A549 (cell line): ENCODE measurements at regions not wholly inside any gene's neighbourhood (a gene's known extent, or its start where the extent isn't known, plus 50 kb on each side); places are given as distances from the start of the nearest gene placed in this dataset.
A peak's percentile ranks its signal among the peaks of the same experiment; 100 is the strongest.

ENCODE experiments used
- ATAC-seq, 2 experiments: fragments of 200-7000 bp in 1 of 2; fragments of >200 bp in 1 of 2; cut with Nextera tagmentation in 1 of 2; cut with Tn5 transposase in 1 of 2; 3 replicates each; pipeline versions ENCODE4 v1.8.0 to v1.9.1; 2018 to 2020; ENCODE audit warnings: mild to moderate bottlenecking in 1 of 2, moderate library complexity in 1 of 2
- CTCF ChIA-PET: fragments of 300-600 bp; sonication (Branson Sonifier 250); formaldehyde crosslinking; extraction: SDS; loops from one replicate; lab custom pipeline; 2021; ENCODE audit warnings: antibody characterized with exemption, inconsistent platforms; lab: Yijun Ruan, JAX
- POLR2A ChIA-PET: fragments of 350-600 bp; formaldehyde crosslinking; extraction: SDS; loops from one replicate; lab custom pipeline; 2021; ENCODE audit warnings: antibody characterized with exemption, inconsistent platforms; lab: Yijun Ruan, JAX
- DNase-seq, 2 experiments: peaks; one replicate each; pipeline versions ENCODE4 v3.0.0 to v3.0.0-alpha.2; 2011 to 2016; ENCODE audit warnings: low read depth in 1 of 2, low spot score in 1 of 2
- FAIRE-seq: peaks from 2 replicates; lab custom pipeline; 2011; peaks lifted over from hg19 to GRCh38; lab: Jason Lieb, UNC
- H3K27ac ChIP-seq, 2 experiments: fragments of >200 bp; sonication (Bioruptor Twin); formaldehyde crosslinking; 3 replicates each; pipeline ENCODE4 v1.5.1; 2016 to 2017
- H3K4me1 ChIP-seq: fragments of >200 bp; sonication (Bioruptor Twin); formaldehyde crosslinking; 3 replicates; pipeline ENCODE4 v1.6.1; 2016
- H3K4me2 ChIP-seq: fragments of >200 bp; sonication (Bioruptor Twin); formaldehyde crosslinking; 3 replicates; pipeline ENCODE4 v1.6.1; 2016
- H3K4me3 ChIP-seq: fragments of >200 bp; sonication (Bioruptor Twin); formaldehyde crosslinking; 3 replicates; pipeline ENCODE4 v1.5.1; 2016
- H3K9me3 ChIP-seq: fragments of >200 bp; sonication (Bioruptor Twin); formaldehyde crosslinking; 3 replicates; pipeline ENCODE4 v1.6.1; 2016
- BCL3 ChIP-seq: fragments of >200 bp; sonication (Bioruptor Twin); formaldehyde crosslinking; IDR thresholded peaks from 3 replicates; pipeline ENCODE4 v1.6.1; 2016
- EHMT2 ChIP-seq: fragments of 200-600 bp; sonication (generic); IDR thresholded peaks from 2 replicates; pipeline ENCODE4 v1.6.1; 2016; ENCODE audit warnings: antibody characterized with exemption, low read depth, mild to moderate bottlenecking, moderate library complexity
- EP300 ChIP-seq, 2 experiments: fragments of >200 bp; sonication (Bioruptor Twin); formaldehyde crosslinking; IDR thresholded peaks; 2 replicates in 1 of 2; 3 replicates in 1 of 2; pipeline ENCODE4 v1.6.1; 2016 to 2017
- ESRRA ChIP-seq: fragments of 150-350 bp; IDR thresholded peaks from 2 replicates; pipeline ENCODE4 v1.6.1; 2014; ENCODE audit warnings: mild to moderate bottlenecking, low read length, borderline replicate concordance
- FOSB ChIP-seq: fragments of 250-450 bp; sonication (Bioruptor Pico); IDR thresholded peaks from 2 replicates; pipeline ENCODE4 v1.5.0; 2020; ENCODE audit warnings: mild to moderate bottlenecking, moderate library complexity
- FOSL2 ChIP-seq, 2 experiments: fragments of 450-650 bp in 1 of 2; fragments of >200 bp in 1 of 2; sonication (Bioruptor Twin) in 1 of 2; formaldehyde crosslinking; IDR thresholded peaks; 2 replicates each; pipeline versions ENCODE4 v1.5.0 to v1.6.1; 2016 to 2020; ENCODE audit warnings: mild to moderate bottlenecking in 1 of 2, moderate library complexity in 1 of 2
- GATA3 ChIP-seq: IDR thresholded peaks from 2 replicates; pipeline ENCODE4 v1.6.1; 2012; ENCODE audit warnings: borderline replicate concordance
- HOXB13 ChIP-seq: fragments of 250-450 bp; sonication (Bioruptor Pico); IDR thresholded peaks from 2 replicates; pipeline ENCODE4 v1.5.0; 2020; ENCODE audit warnings: low read depth, mild to moderate bottlenecking, moderate library complexity
- JUNB ChIP-seq: fragments of >200 bp; sonication (Bioruptor Twin); formaldehyde crosslinking; IDR thresholded peaks from 2 replicates; pipeline ENCODE4 v1.6.1; 2016
- MAFK ChIP-seq: fragments of 450-650 bp; IDR thresholded peaks from 2 replicates; pipeline ENCODE4 v1.6.1; 2014; ENCODE audit not compliant: partially characterized antibody
- MAZ ChIP-seq: fragments of 150-350 bp; IDR thresholded peaks from 2 replicates; pipeline ENCODE4 v1.6.1; 2014; ENCODE audit warnings: antibody characterized with exemption, low read depth, low read length, borderline replicate concordance
- NFE2L2 ChIP-seq: fragments of 150-350 bp; conservative IDR thresholded peaks from 2 replicates; pipeline ENCODE4 v1.6.1; 2014; ENCODE audit warnings: low read length
- PHF8 ChIP-seq: fragments of 200-600 bp; sonication (generic); IDR thresholded peaks from 2 replicates; pipeline ENCODE4 v1.6.1; 2016; ENCODE audit warnings: low read depth, mild to moderate bottlenecking, antibody characterized with exemption, moderate library complexity, borderline replicate concordance
- POLR2AphosphoS2 ChIP-seq: conservative IDR thresholded peaks from 2 replicates; pipeline ENCODE4 v1.6.1; 2012; ENCODE audit warnings: low read length, improper control_type of control experiment, inconsistent platforms
- USF2 ChIP-seq: fragments of 450-650 bp; IDR thresholded peaks from 2 replicates; pipeline ENCODE4 v1.6.1; 2014; ENCODE audit warnings: antibody characterized with exemption
- ZFP36 ChIP-seq: fragments of 450-650 bp; IDR thresholded peaks from 2 replicates; pipeline ENCODE4 v1.6.1; 2014; ENCODE audit warnings: borderline replicate concordance; ENCODE audit not compliant: partially characterized antibody
- WGBS: methylation state at CpG from one replicate; pipeline ENCODE4 v1.1.6; 2017; ENCODE audit errors: missing lambda C conversion rate; 5-methylcytosine and 5-hydroxymethylcytosine counted together
- TF ChIP-seq, protein P1 (sequence below): fragments of 250-450 bp; sonication (Bioruptor Pico); IDR thresholded peaks from 2 replicates; pipeline ENCODE4 v1.5.0; 2021; ENCODE audit warnings: mild to moderate bottlenecking, moderate library complexity, borderline replicate concordance
- TF ChIP-seq, protein P2 (sequence below): fragments of 200-600 bp; sonication (generic); IDR thresholded peaks from 2 replicates; pipeline ENCODE4 v1.6.1; 2016; ENCODE audit warnings: antibody characterized with exemption, mild to moderate bottlenecking, moderate library complexity
- TF ChIP-seq, protein P3 (sequence below): fragments of 150-350 bp; IDR thresholded peaks from 2 replicates; pipeline ENCODE4 v1.6.1; 2014; ENCODE audit warnings: low read depth, mild to moderate bottlenecking, low read length

DNA sequence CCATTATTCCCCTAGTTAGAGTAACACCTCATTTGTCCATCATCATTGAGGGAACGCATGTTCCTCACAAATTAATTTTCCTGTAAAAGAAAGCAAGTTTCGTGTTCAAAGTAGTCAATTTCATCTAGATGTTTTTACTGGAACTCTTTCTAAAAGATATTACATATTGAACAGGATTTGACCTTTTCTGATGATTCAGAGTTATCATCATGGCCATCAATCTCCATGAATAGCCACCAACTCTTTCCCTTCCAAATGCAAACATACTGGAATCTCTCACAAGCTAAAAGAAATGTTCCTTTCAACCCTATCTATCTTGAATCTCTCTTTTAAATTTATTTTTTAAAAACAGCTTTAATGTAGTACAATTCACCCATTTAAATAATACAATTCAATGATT is 263.1 kb upstream of the FAR2 start (continued):
- TF ChIP-seq BCL3 (no peak), EHMT2 (no peak), MAZ (no peak)

GRCh38 chr12:28887461-28887990 is 261.6 kb upstream of the FAR2 start:
- Histone ChIP-seq H3K4me3 (no peak overlapping the region), H3K4me1 (no peaks in the 10 kb centered on the region), H3K4me2 (no peak overlapping the region), H3K27ac (no peak overlapping the region), H3K9me3 (no peaks in the 10 kb centered on the region)
- CTCF ChIA-PET = no interaction called here
- POLR2A ChIA-PET = no interaction called here
- TF ChIP-seq BCL3 = no peak
- ATAC-seq (no peak), DNase-seq (no peak), FAIRE-seq (no peak)

DNA sequence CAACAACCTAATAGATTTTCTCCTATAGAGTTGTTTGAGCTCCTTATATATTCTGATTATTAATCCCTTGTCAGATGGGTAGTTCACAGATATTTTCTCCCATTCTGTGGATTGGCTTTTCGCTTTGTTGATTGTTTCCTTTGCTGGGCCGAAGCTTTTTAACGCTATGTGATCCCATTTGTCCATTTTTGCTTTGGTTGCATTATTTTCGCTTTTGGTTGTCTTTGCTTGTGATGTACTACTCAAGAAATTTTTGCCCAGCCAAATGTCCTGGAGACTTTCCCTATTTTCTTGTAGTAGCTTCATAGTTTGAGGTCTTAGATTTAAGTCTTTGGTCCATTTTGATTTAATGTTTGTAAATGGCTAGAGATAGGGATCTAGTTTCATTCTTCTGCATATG is 258.4 kb upstream of the FAR2 start:
- DNase-seq (no peak), FAIRE-seq (no peak), ATAC-seq (no peak)
- ChIA-PET POLR2A (no interaction called here), CTCF (no interaction called here)
- Histone ChIP-seq H3K4me2 (no peak overlapping the region), H3K27ac (no peak overlapping the region)
- WGBS = 12% methylated on average over 4 of the region's 4 CpGs
- TF ChIP-seq MAFK = peak; percentile 79
- no peak for TF ChIP-seq POLR2AphosphoS2
- TF ChIP-seq, all 56 proteins: peak for 1
- no peaks in the 10 kb centered on the region for H3K4me1 ChIP-seq
- no peaks in the 10 kb centered on the region for H3K9me3 ChIP-seq
- no peak overlapping the region for H3K4me3 ChIP-seq

DNA sequence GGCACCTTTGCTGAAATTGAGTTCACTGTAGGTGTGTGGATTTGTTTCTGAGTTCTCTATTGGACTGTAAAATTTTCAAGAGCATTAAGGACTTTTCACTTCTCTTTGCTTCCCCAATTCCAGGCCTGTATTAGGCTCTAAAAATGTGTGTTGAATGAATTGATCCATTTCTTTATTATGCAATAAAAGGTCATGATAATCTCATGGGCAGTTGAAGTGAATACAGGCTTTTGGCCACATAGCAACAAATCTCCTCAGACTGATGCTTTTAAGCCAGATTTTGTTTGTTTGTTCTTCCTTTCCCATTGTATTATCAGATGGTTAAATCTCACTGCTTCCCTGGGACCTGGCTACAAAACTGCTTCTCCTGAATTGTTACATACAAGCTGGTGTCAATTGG is 258.0 kb upstream of the FAR2 start:
- POLR2A ChIA-PET = no interaction called here
- TF ChIP-seq PHF8 (no peak), ESRRA (no peak), ZFP36 (no peak), USF2 (no peak), BCL3 (no peak), GATA3 (no peak), MAFK (no peak), FOSL2 (IDR thresholded peaks at IDR 0.05) (no peak), FOSL2 (CRISPR knock-in tag; IDR thresholded peaks at IDR 0.05) (no peak), NFE2L2 (no peak), JUNB (no peak), FOSB (no peak), HOXB13 (CRISPR knock-in tag) (no peak), EP300 (IDR thresholded peaks at IDR 0.05) (no peak)
- TF ChIP-seq, protein P1, sequence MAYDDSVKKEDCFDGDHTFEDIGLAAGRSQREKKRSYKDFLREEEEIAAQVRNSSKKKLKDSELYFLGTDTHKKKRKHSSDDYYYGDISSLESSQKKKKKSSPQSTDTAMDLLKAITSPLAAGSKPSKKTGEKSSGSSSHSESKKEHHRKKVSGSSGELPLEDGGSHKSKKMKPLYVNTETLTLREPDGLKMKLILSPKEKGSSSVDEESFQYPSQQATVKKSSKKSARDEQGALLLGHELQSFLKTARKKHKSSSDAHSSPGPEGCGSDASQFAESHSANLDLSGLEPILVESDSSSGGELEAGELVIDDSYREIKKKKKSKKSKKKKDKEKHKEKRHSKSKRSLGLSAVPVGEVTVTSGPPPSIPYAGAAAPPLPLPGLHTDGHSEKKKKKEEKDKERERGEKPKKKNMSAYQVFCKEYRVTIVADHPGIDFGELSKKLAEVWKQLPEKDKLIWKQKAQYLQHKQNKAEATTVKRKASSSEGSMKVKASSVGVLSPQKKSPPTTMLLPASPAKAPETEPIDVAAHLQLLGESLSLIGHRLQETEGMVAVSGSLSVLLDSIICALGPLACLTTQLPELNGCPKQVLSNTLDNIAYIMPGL (CRISPR knock-in tag) = no peak
- TF ChIP-seq, protein P2, sequence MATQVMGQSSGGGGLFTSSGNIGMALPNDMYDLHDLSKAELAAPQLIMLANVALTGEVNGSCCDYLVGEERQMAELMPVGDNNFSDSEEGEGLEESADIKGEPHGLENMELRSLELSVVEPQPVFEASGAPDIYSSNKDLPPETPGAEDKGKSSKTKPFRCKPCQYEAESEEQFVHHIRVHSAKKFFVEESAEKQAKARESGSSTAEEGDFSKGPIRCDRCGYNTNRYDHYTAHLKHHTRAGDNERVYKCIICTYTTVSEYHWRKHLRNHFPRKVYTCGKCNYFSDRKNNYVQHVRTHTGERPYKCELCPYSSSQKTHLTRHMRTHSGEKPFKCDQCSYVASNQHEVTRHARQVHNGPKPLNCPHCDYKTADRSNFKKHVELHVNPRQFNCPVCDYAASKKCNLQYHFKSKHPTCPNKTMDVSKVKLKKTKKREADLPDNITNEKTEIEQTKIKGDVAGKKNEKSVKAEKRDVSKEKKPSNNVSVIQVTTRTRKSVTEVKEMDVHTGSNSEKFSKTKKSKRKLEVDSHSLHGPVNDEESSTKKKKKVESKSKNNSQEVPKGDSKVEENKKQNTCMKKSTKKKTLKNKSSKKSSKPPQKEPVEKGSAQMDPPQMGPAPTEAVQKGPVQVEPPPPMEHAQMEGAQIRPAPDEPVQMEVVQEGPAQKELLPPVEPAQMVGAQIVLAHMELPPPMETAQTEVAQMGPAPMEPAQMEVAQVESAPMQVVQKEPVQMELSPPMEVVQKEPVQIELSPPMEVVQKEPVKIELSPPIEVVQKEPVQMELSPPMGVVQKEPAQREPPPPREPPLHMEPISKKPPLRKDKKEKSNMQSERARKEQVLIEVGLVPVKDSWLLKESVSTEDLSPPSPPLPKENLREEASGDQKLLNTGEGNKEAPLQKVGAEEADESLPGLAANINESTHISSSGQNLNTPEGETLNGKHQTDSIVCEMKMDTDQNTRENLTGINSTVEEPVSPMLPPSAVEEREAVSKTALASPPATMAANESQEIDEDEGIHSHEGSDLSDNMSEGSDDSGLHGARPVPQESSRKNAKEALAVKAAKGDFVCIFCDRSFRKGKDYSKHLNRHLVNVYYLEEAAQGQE = no peak
- TF ChIP-seq, protein P3, sequence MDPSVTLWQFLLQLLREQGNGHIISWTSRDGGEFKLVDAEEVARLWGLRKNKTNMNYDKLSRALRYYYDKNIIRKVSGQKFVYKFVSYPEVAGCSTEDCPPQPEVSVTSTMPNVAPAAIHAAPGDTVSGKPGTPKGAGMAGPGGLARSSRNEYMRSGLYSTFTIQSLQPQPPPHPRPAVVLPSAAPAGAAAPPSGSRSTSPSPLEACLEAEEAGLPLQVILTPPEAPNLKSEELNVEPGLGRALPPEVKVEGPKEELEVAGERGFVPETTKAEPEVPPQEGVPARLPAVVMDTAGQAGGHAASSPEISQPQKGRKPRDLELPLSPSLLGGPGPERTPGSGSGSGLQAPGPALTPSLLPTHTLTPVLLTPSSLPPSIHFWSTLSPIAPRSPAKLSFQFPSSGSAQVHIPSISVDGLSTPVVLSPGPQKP = no peak

More for the DNA sequence above, 258.0 kb upstream of the FAR2 start:
- Histone ChIP-seq H3K9me3 (no peaks in the 10 kb centered on the region), H3K4me1 (no peaks in the 10 kb centered on the region), H3K4me3 (no peak overlapping the region), H3K27ac (no peak overlapping the region), H3K4me2 (no peak overlapping the region)
- CTCF ChIA-PET = no interaction called here
- ATAC-seq (no peak), FAIRE-seq (no peak), DNase-seq (no peak)
